Skeletal muscle tissue (tissue), 3 donors: ENCODE measurements at regions not wholly inside any gene's neighbourhood (a gene's known extent, or its start where the extent isn't known, plus 50 kb on each side); places are given as distances from the start of the nearest gene placed in this dataset.
"Not testable (repeated sequence)": the region's sequence is repeated elsewhere in the genome, so short reads cannot be mapped to it uniquely, and the experiment has no call there.

Source experiments
- H3K27ac ChIP-seq: one replicate; pipeline ENCODE4 v1.7.0; 2013; ENCODE audit warnings: mild to moderate bottlenecking, low read depth, low read length, inconsistent platforms
- H3K27me3 ChIP-seq, 3 donors: one replicate each; pipeline ENCODE4 v1.7.0; 2013; ENCODE audit warnings: low read length in 3 of 3; ENCODE audit not compliant: control insufficient read depth in 3 of 3, insufficient read depth in 3 of 3
- H3K36me3 ChIP-seq, 3 donors: one replicate each; pipeline ENCODE4 v1.7.0; 2013; ENCODE audit warnings: low read length in 3 of 3; ENCODE audit not compliant: control insufficient read depth in 3 of 3, insufficient read depth in 3 of 3
- H3K4me1 ChIP-seq, 3 donors: one replicate each; pipeline ENCODE4 v1.7.0; 2013; ENCODE audit warnings: low read length in 3 of 3, mild to moderate bottlenecking in 3 of 3; ENCODE audit not compliant: control insufficient read depth in 3 of 3, insufficient read depth in 3 of 3
- H3K4me3 ChIP-seq, 3 donors: one replicate each; pipeline ENCODE4 v1.7.0; 2013; ENCODE audit warnings: low read length in 3 of 3
- H3K9ac ChIP-seq, 3 donors: one replicate each; pipeline ENCODE4 v1.7.0; 2013; ENCODE audit warnings: low read length in 3 of 3, mild to moderate bottlenecking in 3 of 3, moderate library complexity in 2 of 3, low read depth in 1 of 3
- H3K9me3 ChIP-seq, 3 donors: one replicate each; pipeline ENCODE4 v1.7.0; 2013; ENCODE audit warnings: low read length in 3 of 3; ENCODE audit not compliant: control insufficient read depth in 3 of 3
- donor health status: Osteomylitis.

DNA sequence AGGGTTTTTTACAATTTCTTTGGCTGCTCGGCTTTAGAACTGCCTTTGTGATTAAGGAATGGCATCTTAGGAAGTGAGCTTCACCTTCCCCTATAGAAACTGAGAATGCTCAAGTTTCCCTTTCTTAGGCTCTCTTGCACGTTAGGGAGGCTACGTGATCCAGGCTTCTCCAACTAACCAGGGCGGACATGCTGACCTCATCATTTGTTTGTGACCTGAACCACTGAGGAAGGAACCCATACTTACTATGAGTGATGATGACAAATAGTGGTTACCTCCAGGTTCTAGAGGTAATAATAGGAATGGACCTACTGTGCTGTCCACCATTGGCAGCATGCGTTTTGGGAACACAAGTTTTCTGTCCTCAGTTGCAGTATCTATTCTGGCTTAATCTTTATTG is 645.8 kb downstream of the C6orf118 start:
- H3K9ac ChIP-seq, result no peak overlapping the region
- no peaks in the 10 kb centered on the region for H3K9me3 ChIP-seq
- H3K4me1 ChIP-seq, result no peaks in the 10 kb centered on the region
- no peak overlapping the region for H3K27ac ChIP-seq
- no peaks in the 10 kb centered on the region for H3K27me3 ChIP-seq
- H3K4me3 ChIP-seq, result no peak overlapping the region
- H3K36me3 ChIP-seq, result no peaks in the 10 kb centered on the region

DNA sequence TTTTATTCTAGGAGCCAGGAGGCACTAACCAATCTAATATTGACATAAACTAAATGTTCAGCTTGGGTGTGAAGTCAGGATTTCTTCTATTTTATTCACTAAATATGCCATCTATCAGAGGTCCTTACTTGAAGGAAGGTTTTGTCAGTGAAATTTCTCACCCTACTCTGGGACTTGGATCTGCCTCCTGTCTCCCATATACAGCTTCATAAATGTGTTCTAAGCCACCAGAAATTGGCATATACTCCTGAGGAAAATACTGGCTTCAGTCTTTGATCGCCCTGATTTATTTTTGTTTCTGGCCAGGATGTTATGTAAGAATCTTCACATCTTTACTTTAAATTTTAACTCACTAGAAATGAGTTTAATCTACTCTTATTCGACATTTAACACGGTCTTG is 647.7 kb downstream of the C6orf118 start:
- no peak overlapping the region for H3K27ac ChIP-seq
- H3K9me3 ChIP-seq, result no peaks in the 10 kb centered on the region
- H3K36me3 ChIP-seq, result no peaks in the 10 kb centered on the region
- H3K4me1 ChIP-seq, result no peaks in the 10 kb centered on the region
- H3K27me3 ChIP-seq, result no peaks in the 10 kb centered on the region
- no peak overlapping the region for H3K4me3 ChIP-seq
- H3K9ac ChIP-seq, result no peak overlapping the region

DNA sequence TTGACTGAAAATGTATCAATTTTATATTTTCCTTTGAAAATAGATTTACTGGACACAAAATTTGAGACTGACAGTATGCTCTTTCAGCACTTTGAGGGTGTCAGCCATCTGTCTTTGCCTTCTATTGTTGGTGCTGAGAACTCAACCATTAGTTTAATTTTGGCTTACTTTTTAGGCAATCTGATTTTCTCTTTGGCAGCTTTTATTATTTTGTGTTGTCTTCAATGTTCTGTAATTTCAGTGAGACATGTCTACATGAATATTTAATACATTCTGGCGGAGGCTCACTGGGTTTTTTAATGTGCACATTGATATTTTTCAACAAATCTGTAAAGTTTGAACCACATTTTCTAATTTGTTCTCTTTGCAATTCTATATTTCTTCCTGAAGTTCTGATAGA is 648.6 kb downstream of the C6orf118 start:
- H3K9me3 ChIP-seq, result no peaks in the 10 kb centered on the region
- no peak overlapping the region for H3K4me3 ChIP-seq
- no peak overlapping the region for H3K9ac ChIP-seq
- H3K27me3 ChIP-seq, result no peaks in the 10 kb centered on the region
- no peak overlapping the region for H3K27ac ChIP-seq
- H3K4me1 ChIP-seq, result no peaks in the 10 kb centered on the region
- H3K36me3 ChIP-seq, result no peaks in the 10 kb centered on the region

DNA sequence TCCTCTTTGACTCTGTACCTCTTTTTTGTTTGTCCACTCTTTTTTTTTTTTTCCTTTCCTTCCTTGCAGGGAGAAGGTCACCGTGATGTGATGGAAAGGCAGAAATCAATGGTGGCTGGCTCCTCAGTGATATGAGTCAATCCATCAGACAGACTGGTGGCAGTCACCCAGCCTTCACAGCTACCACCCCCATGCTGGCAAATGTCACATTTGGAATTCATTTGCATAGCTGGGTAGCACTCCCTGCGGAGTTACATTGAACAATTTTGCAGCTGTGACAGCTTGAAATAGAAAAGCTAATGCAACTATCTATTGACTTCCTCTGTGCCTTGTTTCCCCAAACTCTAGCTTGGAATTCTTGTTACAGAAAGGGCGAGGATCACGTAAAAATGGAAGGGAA is 668.4 kb downstream of the C6orf118 start:
- Histone ChIP-seq H3K4me1 (no peaks in the 10 kb centered on the region), H3K27ac (no peak overlapping the region), H3K36me3 (no peaks in the 10 kb centered on the region), H3K27me3 (no peaks in the 10 kb centered on the region), H3K9ac (no peak overlapping the region), H3K9me3 (peaks cover 0 to 5% (median 0%) of the 10 kb centered on the region in 3 donors), H3K4me3 (no peak overlapping the region)

DNA sequence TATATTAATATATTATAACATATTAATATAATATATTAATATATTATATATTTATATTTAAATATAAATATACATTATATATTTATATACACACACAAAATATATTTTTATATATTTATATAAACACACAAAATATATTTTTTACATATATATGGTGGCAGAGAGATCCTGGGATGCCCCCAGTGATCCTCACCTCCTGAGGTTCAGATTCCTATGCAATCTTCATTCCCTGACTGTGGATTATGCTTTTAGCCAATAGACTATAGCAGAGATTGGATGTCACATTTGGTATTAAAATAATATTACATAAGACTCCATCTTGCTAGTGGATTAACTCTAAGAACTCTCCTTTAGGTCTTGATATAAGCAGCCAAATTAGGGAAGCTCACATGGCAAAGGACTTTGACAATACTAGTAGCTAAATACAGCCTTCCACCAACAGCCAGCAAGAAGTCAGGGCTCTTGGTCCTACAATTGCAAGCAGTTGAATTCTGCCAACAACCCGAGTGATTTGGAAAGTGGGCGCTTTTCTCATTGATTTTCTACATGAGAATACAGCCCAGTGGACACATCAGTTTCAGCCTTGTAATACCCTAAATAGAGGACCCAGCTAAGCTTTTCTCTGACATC is 681.0 kb downstream of the C6orf118 start:
- Histone ChIP-seq H3K36me3 (no peaks in the 10 kb centered on the region), H3K27me3 (no peaks in the 10 kb centered on the region), H3K9ac (no peak overlapping the region), H3K4me3 (no peak overlapping the region), H3K9me3 (no peaks in the 10 kb centered on the region), H3K4me1 (no peaks in the 10 kb centered on the region), H3K27ac (no peak overlapping the region)

DNA sequence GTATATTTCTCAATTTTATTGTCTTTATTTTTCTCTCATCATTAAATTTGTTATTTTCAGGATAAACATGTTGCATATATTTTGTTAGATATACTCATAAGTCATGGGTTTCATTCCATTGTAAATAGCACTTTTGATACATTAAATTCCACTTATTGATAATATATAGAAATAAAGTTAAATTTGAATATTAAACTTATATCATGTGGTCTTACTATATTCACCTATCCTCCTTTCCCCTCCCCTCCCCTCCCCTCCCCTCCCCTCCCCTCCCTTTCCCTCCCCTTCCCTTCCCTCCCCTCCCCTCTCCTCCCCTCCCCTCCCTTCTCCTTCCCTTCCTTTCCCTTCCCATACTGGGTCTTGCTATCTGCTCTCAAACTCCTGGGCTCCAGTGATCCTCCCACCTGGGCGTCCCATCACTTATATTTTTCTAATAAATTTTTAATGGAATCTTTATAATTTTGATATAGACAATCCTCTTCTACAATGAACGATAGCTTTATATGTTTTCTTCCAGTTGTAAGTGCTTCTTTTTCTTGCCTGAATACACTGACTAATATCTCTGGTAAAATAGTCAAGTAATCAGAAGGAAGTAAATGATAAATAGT is 692.4 kb downstream of the C6orf118 start:
- Histone ChIP-seq H3K9me3 (no peaks in the 10 kb centered on the region), H3K4me3 (no peak overlapping the region), H3K4me1 (no peaks in the 10 kb centered on the region), H3K27ac (no peak overlapping the region), H3K9ac (no peak overlapping the region), H3K36me3 (no peaks in the 10 kb centered on the region), H3K27me3 (no peaks in the 10 kb centered on the region)

DNA sequence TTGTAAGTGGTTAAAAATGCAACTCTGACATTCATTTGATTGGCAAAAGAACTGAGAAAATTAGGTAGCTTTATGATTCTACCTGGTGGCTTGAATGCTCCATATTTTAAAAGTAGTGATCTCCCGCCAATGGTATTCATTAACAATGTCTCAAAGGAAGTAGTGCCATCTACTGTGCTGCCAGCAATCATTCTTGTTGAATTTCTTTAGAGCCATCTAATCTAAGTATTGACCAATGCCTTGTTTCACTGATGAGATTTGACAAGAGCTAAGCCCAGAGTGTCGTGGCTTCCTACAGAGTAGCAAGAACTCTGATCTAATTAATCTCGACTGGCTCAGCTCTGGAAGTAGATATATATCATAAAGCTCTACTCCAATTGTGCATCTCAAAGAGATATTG is 696.7 kb downstream of the C6orf118 start:
- Histone ChIP-seq H3K9ac (no peak overlapping the region), H3K9me3 (no peaks in the 10 kb centered on the region), H3K36me3 (no peaks in the 10 kb centered on the region), H3K27me3 (no peaks in the 10 kb centered on the region), H3K4me1 (no peaks in the 10 kb centered on the region), H3K4me3 (no peak overlapping the region), H3K27ac (no peak overlapping the region)

DNA sequence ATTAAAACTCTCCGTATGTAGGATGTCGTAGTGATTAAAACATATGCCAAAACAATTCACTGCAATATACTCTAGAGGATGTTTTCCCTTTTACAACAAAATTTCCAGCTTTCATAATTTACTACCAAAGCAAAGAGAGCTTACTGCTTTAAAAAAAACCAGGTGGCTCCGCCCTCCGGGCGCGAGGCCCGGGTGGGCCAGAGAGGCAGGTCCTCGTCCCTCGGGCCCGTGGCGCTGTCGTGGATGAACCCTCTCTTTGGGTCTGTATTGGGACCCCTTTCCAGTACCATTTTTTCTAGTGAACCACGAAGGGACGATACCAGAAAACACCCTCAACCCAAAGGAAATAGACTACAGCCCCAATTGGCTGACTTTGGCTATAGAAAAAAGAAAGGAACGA is 698.5 kb downstream of the C6orf118 start:
- H3K9me3 ChIP-seq, H3K36me3 ChIP-seq, H3K27me3 ChIP-seq, H3K4me3 ChIP-seq, H3K9ac ChIP-seq, H3K4me1 ChIP-seq, H3K27ac ChIP-seq: not testable (repeated sequence)

DNA sequence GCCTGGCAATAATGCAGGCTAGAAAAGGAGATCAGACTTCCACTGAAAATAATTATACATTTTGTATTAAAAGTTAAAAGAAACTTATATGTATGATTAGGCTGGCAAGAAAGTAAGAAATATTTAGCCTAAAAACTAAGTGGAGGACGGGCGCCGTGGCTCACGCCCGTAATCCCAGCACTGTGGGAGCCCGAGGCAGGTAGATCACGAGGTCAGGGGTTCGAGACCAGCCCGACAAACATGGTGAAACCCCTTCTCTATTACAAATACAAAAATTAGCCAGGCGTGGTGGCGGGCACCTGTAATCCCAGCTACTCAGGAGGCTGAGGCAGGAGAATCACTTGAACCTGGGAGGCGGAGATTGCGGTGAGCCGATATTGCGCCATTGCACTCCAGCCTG is 707.0 kb downstream of the C6orf118 start:
- H3K27ac ChIP-seq, H3K4me1 ChIP-seq, H3K9ac ChIP-seq, H3K27me3 ChIP-seq, H3K4me3 ChIP-seq, H3K36me3 ChIP-seq, H3K9me3 ChIP-seq: not testable (repeated sequence)

DNA sequence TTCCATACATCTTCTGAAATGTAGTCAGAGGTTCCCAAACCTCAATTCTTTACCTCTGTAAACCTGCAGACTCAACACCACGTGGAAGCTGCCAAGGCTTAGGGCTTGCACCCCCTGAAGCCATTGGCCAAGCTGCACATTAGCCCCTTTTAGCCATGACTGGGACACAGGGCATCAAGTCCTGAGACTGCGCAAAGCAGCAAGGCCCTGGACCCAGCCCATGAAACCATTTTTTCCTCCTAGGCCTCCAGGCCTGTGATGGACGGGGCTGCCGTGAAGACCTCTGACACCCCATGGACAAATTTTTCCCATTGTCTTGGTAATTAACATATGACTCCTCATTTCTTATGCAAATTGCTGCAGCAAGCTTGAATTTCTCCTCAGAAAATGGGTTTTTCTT is 727.8 kb downstream of the C6orf118 start:
- Histone ChIP-seq H3K4me3 (no peak overlapping the region), H3K36me3 (no peaks in the 10 kb centered on the region), H3K27me3 (no peaks in the 10 kb centered on the region), H3K4me1 (no peaks in the 10 kb centered on the region), H3K9me3 (no peaks in the 10 kb centered on the region), H3K27ac (no peak overlapping the region), H3K9ac (no peak overlapping the region)
